BE2C (cell line): ENCODE measurements at regions not wholly inside any gene's neighbourhood (a gene's known extent, or its start where the extent isn't known, plus 50 kb on each side); places are given as distances from the start of the nearest gene placed in this dataset.
"Not testable (repeated sequence)": the region's sequence is repeated elsewhere in the genome, so short reads cannot be mapped to it uniquely, and the experiment has no call there.

Source experiments
- DNase-seq: peaks from one replicate; pipeline ENCODE4 v3.0.0-alpha.2; 2020
- H3K27me3 ChIP-seq: fragments of 250-450 bp; sonication (Bioruptor Pico); 2 replicates; pipeline ENCODE4 v1.5.1; 2020; ENCODE audit warnings: mild to moderate bottlenecking
- H3K36me3 ChIP-seq: fragments of 250-450 bp; sonication (Bioruptor Pico); 2 replicates; pipeline ENCODE4 v1.5.1; 2020; ENCODE audit warnings: mild to moderate bottlenecking
- H3K4me1 ChIP-seq: fragments of 250-450 bp; sonication (Bioruptor Pico); 2 replicates; pipeline ENCODE4 v1.5.1; 2020
- H3K4me3 ChIP-seq: 2 replicates; pipeline ENCODE4 v1.5.1; 2011; ENCODE audit warnings: low read depth, low read length
- H3K9me3 ChIP-seq: fragments of 250-450 bp; sonication (Bioruptor Pico); 2 replicates; pipeline ENCODE4 v1.5.1; 2020
- TF ChIP-seq, protein P1 (sequence below): IDR thresholded peaks from 2 replicates; pipeline ENCODE4 v1.5.1; 2012; ENCODE audit warnings: mild to moderate bottlenecking, low read depth, low read length

DNA sequence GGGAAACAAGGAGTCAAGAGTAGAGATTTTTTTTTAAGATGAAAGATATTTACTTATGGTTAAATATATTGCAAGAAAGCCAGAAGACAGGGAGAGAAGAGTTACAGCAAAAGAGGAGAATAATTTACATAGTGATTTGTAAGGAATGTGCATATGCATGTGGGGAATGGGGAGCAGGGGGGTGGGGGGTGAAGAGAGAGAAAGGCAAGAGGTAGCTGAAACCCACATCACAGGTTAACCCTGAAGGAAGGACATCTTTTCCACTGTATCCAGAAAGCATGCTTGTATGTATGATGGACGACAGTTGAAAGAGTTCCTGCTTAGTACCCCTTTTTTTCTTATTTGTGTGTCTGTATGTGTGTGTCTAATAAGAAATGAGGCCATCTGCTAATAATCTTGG, 371.9 kb downstream of the RAD51AP2 start:
- Histone ChIP-seq H3K36me3 (no peaks in the 10 kb centered on the region), H3K4me1 (no peaks in the 10 kb centered on the region), H3K4me3 (no peak overlapping the region), H3K9me3 (no peaks in the 10 kb centered on the region), H3K27me3 (no peaks in the 10 kb centered on the region)
- TF ChIP-seq, protein P1, sequence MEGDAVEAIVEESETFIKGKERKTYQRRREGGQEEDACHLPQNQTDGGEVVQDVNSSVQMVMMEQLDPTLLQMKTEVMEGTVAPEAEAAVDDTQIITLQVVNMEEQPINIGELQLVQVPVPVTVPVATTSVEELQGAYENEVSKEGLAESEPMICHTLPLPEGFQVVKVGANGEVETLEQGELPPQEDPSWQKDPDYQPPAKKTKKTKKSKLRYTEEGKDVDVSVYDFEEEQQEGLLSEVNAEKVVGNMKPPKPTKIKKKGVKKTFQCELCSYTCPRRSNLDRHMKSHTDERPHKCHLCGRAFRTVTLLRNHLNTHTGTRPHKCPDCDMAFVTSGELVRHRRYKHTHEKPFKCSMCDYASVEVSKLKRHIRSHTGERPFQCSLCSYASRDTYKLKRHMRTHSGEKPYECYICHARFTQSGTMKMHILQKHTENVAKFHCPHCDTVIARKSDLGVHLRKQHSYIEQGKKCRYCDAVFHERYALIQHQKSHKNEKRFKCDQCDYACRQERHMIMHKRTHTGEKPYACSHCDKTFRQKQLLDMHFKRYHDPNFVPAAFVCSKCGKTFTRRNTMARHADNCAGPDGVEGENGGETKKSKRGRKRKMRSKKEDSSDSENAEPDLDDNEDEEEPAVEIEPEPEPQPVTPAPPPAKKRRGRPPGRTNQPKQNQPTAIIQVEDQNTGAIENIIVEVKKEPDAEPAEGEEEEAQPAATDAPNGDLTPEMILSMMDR, result no peak
- DNase-seq, result no peak

DNA sequence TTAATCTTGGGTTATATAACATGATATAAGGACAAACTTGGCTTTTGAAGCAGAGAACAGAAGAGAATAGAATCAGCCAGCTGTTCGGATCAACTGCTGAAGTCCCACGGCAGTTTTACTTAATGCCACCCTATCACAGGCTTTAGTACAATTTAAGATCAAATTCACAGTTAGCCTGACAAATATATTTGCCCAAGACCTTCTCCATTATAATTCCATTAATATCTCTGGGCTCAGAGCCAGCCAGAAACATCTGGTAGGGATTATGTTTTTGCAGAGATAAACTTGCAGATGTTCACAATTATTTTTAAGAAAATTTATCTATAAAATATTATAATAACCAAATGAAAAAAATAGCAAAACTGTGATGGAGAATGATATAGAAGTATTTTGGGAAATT, 381.4 kb downstream of the RAD51AP2 start:
- TF ChIP-seq, protein P1, result no peak
- H3K4me1 ChIP-seq, result no peaks in the 10 kb centered on the region
- DNase-seq, result no peak
- H3K27me3 ChIP-seq, result no peaks in the 10 kb centered on the region
- H3K36me3 ChIP-seq, result no peaks in the 10 kb centered on the region
- no peak overlapping the region for H3K4me3 ChIP-seq
- H3K9me3 ChIP-seq, result no peaks in the 10 kb centered on the region

DNA sequence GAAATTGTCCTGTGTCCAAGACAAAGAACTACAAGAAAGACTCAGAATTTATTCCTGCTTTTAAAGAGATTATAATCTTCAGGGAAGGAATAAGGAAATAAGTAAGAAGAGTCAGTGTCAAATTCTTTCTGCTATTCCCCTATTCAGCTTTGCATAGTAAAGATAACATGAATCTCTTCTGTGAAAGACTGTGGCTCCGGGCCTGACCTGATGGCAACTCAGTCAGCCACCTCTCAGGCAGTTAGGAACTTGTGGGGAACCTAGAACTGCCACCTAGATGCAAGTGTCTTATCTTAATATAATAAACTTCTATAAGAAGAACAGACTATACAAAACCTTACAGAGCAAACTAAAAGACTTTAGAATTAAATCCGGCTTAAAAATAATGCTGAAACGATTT, 382.0 kb downstream of the RAD51AP2 start:
- Histone ChIP-seq H3K27me3 (no peaks in the 10 kb centered on the region), H3K4me1 (no peaks in the 10 kb centered on the region), H3K36me3 (no peaks in the 10 kb centered on the region), H3K4me3 (no peak overlapping the region), H3K9me3 (no peaks in the 10 kb centered on the region)
- no peak for DNase-seq
- TF ChIP-seq, protein P1, result no peak

DNA sequence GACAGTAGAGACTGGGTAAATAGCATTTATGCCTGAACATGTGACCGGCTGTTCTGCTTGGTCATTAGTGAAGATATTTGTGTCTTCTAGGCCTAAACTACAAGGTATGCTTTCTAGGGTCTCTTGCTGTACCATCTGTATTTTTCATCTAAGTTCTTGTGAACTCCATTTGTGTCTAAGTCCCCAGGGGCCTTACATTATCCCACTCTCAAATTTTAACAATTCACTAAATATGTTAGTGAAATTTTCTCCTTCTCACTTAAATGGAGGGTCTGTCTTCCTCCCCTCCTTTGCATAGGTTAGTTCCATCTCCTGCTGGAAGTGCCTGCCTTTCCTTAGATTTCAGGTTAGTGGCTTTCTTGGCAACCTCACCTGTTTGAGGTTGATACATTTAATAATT, 382.6 kb downstream of the RAD51AP2 start:
- TF ChIP-seq, protein P1, result no peak
- no peak for DNase-seq
- no peaks in the 10 kb centered on the region for H3K9me3 ChIP-seq
- H3K27me3 ChIP-seq, result no peaks in the 10 kb centered on the region
- no peaks in the 10 kb centered on the region for H3K4me1 ChIP-seq
- no peak overlapping the region for H3K4me3 ChIP-seq
- no peaks in the 10 kb centered on the region for H3K36me3 ChIP-seq

DNA sequence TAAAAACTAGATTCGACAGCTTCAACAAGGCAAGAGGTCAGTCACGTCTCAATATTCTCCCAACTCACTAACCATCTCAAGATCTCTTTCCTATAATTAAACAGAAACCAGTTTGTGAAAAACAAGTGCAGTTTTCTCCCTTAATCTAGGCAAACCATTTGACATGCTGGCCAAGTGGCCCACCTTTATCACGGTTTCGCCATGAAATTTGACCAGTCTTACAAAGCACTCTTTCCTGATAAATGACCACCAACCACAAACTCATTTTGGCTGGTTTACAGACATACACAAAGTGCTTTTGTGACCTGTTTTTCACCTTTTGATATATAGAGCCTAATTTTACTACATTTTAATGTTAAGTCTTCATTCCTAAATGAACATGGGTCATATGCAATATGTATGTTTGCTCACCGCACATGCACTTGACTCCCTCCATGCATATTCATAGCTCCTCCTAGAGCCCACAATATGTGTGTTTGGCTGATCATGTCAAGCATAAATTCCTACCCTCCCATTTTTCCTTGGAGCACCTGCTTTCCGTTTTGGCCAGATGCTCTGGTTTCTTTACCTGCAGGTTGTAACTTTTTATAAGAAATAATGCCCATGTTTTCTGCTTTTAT, 385.1 kb downstream of the RAD51AP2 start:
- Histone ChIP-seq H3K9me3 (no peaks in the 10 kb centered on the region), H3K27me3 (no peaks in the 10 kb centered on the region), H3K4me3 (no peak overlapping the region), H3K36me3 (no peaks in the 10 kb centered on the region), H3K4me1 (no peaks in the 10 kb centered on the region)
- DNase-seq, result no peak
- TF ChIP-seq, protein P1, result no peak

DNA sequence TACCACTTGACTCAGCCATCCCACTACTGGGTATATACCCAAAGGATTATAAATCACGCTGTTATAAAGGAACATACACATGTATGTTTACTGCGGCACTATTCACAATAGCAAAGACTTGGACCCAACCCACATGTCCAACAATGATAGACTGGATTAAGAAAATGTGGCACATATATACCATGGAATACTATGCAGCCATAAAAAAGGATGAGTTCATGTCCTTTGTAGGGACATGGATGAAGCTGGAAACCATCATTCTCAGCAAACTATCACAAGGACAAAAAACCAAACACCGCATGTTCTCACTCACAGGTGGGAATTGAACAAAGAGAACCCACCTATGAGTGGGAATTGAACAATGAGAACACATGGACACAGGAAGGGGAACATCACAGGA, 387.6 kb downstream of the RAD51AP2 start:
- not testable (repeated sequence) for H3K4me1 ChIP-seq, H3K36me3 ChIP-seq, DNase-seq, H3K4me3 ChIP-seq, H3K9me3 ChIP-seq, H3K27me3 ChIP-seq
